ENCODE measurements at regions not wholly inside any gene's neighbourhood (a gene's known extent, or its start where the extent isn't known, plus 50 kb on each side); places are given as distances from the start of the nearest gene placed in this dataset.

DNA sequence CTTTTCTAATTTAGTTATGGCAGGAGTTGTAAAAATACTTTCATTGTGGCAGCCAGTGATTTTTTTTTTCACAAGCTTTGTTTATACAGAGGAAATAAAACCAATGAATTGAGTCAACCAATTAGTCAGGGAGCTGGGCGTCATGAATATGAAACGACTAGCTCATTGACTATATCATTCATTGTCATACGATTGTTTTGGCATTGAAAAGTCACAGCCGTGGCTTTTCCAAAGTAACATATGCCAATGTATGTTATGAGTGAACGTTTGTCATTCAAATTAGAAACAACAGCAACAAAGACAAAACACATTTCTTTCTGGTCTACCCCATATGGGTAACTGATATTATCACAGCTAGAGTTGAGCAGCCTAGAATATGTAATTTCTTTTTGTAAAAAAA, 810.6 kb downstream of the EPHA7 start:
- no peak overlapping the region for H3K27ac ChIP-seq
- CTCF ChIA-PET: interaction anchor here (0.6 kb wide), 1 partner anchor 10 kb away, joined by 3 read pairs; no protein-coding TSS in a partner anchor
- POLR2A ChIA-PET (ENCODE audit: low non-redundant PET): no interaction called here
- DNase-seq (ENCODE audit: low spot score): no peak
- TF ChIP-seq, protein P1, sequence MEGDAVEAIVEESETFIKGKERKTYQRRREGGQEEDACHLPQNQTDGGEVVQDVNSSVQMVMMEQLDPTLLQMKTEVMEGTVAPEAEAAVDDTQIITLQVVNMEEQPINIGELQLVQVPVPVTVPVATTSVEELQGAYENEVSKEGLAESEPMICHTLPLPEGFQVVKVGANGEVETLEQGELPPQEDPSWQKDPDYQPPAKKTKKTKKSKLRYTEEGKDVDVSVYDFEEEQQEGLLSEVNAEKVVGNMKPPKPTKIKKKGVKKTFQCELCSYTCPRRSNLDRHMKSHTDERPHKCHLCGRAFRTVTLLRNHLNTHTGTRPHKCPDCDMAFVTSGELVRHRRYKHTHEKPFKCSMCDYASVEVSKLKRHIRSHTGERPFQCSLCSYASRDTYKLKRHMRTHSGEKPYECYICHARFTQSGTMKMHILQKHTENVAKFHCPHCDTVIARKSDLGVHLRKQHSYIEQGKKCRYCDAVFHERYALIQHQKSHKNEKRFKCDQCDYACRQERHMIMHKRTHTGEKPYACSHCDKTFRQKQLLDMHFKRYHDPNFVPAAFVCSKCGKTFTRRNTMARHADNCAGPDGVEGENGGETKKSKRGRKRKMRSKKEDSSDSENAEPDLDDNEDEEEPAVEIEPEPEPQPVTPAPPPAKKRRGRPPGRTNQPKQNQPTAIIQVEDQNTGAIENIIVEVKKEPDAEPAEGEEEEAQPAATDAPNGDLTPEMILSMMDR (conservative IDR thresholded peaks at IDR 0.05; ENCODE audit: low read depth): no peak

DNA sequence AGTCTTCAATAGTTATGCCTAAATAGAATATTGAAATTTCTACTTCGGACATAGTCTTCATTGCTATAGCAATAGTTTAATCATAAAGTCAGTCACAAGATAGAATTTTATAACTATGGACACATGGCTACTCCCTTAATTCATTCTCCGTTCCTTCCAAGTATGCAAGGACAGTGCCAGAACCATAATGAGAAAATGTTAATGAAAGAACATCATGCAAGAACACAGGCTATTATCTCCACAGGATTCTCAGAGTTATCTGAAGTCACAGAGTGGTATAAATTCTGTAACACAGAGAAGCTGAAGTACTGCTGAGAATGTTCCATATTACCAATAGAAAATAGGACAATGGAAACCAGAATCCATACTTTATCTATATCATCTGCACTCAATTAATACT, 826.2 kb downstream of the EPHA7 start:
- CTCF ChIA-PET: no interaction called here
- TF ChIP-seq, protein P1 (conservative IDR thresholded peaks at IDR 0.05; ENCODE audit: low read depth): no peak
- H3K27ac ChIP-seq: no peak overlapping the region
- DNase-seq (ENCODE audit: low spot score): no peak
- POLR2A ChIA-PET (ENCODE audit: low non-redundant PET): no interaction called here

DNA sequence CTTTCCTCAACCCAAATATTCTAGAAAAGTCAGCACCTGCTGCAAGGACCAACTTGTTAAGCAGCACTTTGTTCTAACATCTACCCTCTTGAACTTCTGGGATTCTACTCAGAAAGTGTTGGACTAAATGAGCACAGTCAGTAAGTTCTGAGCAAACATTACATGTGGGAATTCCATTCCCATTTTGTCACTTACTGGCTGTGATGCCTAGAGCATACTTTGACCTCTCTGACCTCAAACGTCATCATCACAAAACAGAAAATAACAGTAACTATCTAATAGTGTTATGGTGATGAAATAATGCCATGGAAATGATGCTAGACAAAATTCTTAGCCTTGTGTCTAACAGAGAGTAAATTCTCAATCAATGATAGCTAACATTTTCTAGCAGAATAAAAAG, 829.4 kb downstream of the EPHA7 start:
- TF ChIP-seq, protein P1 (conservative IDR thresholded peaks at IDR 0.05; ENCODE audit: low read depth): no peak
- DNase-seq (ENCODE audit: low spot score): peak; percentile 5
- ChIA-PET CTCF (interaction anchor here (0.6 kb wide), 1 partner anchor 29 kb away, joined by 3 read pairs; no protein-coding TSS in a partner anchor), POLR2A (ENCODE audit: low non-redundant PET) (no interaction called here)
- no peak overlapping the region for H3K27ac ChIP-seq

DNA sequence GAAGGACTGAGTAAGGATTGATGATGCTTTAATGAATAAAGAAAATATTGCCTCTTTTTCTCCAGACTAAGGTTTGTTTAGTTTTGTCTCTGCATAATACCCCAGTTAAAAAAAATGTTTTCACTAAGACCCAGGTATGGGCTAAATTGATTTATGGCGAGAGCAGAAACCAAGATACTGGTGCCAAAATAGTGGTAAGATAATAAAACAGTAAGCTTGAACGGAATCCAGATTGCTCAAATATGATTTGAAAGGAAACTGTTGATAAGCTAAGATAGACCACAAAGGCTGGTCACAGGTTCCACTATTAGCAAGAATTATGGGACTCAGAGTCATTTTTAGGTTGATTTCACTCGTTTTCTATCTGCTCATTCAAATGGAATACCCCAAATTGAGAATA, 831.2 kb downstream of the EPHA7 start:
- DNase-seq (ENCODE audit: low spot score): no peak
- H3K27ac ChIP-seq: no peak overlapping the region
- ChIA-PET CTCF (no interaction called here), POLR2A (ENCODE audit: low non-redundant PET) (no interaction called here)
- TF ChIP-seq, protein P1 (conservative IDR thresholded peaks at IDR 0.05; ENCODE audit: low read depth): no peak

DNA sequence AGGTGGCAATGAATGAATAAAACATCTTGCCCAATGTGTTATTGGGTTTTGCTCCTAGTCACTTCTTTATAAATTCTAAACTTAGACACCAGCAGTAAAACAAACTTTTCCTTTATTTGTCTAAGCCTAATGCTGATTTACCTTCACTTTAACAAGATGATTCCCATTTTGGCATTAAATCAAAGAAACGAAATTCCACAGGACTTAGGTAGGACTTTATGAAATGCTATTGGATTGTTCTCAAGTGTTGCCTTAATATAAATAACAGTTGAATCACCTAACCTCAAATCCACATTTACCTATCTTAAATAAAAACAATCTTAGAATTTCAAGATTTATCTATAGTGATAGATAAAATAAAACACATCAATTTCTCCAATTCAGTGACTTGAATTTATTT, 831.8 kb downstream of the EPHA7 start:
- POLR2A ChIA-PET (ENCODE audit: low non-redundant PET): no interaction called here
- DNase-seq (ENCODE audit: low spot score): peak; percentile 5
- TF ChIP-seq, protein P1 (conservative IDR thresholded peaks at IDR 0.05; ENCODE audit: low read depth): no peak
- CTCF ChIA-PET: no interaction called here
- no peak overlapping the region for H3K27ac ChIP-seq

DNA sequence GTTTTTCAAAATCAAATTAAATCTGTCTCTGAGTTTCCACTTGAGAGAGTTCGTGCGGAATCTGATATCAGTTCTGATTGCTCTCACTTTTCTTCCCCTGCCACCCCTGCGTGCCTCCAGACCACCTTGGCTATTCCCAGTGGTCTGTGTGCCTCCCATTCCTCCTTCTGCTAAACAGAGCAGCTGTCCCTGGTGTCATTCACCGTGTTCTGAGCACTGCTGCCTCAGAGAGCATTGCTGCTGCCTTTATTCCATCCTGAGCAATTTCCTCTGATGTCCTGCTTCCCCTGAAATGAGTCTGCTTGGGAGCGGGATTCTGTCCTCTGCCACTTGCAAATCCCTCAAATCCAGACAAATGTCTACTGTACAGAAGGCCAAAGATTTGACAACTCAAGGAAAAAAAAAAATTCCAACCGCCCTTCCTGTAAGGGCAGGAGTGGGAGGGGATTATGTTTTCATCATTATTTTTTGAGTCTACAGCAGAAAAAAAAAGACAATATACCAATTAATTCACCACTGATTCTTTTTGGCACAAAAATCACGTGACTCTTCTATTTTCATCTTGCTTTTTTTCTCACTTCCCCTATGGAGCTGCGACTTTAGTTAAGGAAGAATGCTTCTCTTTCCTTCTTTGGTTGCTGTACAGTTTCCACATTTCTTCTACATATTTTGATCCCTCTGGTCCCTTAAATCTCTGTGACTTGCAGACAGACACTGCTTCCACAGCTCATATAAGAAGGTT, 833.0 kb downstream of the EPHA7 start:
- no peak overlapping the region for H3K27ac ChIP-seq
- no peak for DNase-seq (ENCODE audit: low spot score)
- ChIA-PET POLR2A (ENCODE audit: low non-redundant PET) (no interaction called here), CTCF (no interaction called here)
- TF ChIP-seq, protein P1 (conservative IDR thresholded peaks at IDR 0.05; ENCODE audit: low read depth): no peak
